ENCODE measurements at regions not wholly inside any gene's neighbourhood (a gene's known extent, or its start where the extent isn't known, plus 50 kb on each side); places are given as distances from the start of the nearest gene placed in this dataset.

DNA sequence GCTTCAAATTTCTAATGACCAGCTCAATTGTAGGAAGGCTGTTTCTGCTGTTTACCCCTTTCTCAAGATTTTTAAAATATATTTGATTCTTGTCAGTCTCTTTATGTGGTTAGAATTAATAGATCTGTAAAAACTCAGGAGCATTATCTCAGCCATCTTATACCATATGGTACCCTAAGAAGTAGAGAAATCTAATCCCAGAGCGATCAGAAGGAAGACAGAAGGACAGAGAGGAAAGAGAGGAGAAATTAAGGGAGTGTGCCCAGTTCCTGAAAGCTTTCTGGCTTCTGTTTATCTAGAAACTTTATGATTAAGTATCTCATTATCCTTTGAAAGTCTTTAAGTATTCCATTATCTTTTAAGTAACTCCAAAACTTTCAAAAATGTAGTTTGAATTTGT lies 152.1 kb upstream of the NAV3 start:
- DNase-seq (ENCODE audit: low spot score): no peak
- no peaks in the 10 kb centered on the region for H3K27me3 ChIP-seq
- no peak overlapping the region for H3K4me2 ChIP-seq
- H3K4me3 ChIP-seq: no peak overlapping the region
- no peaks in the 10 kb centered on the region for H3K9me3 ChIP-seq (ENCODE audit: low read depth)
- H4K20me1 ChIP-seq (ENCODE audit: insufficient read depth, poor library complexity, severe bottlenecking): no peaks in the 10 kb centered on the region
- no peaks in the 10 kb centered on the region for H3K9me2 ChIP-seq (replicated peaks; ENCODE audit: insufficient read depth)
- H3K79me2 ChIP-seq: no peaks in the 10 kb centered on the region
- TF ChIP-seq EZH2 (IDR thresholded peaks at IDR 0.05; ENCODE audit: borderline replicate concordance): no peak
- no peak overlapping the region for H2AFZ ChIP-seq
- no peaks in the 10 kb centered on the region for H3K36me3 ChIP-seq (replicated peaks; ENCODE audit: insufficient read depth, low read depth)
- no peak overlapping the region for H3K27ac ChIP-seq
- H3K4me1 ChIP-seq (ENCODE audit: insufficient read depth): no peaks in the 10 kb centered on the region
- 29% methylated on average over 1 of the region's 1 CpG for WGBS (ENCODE audit: low lambda C conversion rate, missing lambda C conversion rate)

DNA sequence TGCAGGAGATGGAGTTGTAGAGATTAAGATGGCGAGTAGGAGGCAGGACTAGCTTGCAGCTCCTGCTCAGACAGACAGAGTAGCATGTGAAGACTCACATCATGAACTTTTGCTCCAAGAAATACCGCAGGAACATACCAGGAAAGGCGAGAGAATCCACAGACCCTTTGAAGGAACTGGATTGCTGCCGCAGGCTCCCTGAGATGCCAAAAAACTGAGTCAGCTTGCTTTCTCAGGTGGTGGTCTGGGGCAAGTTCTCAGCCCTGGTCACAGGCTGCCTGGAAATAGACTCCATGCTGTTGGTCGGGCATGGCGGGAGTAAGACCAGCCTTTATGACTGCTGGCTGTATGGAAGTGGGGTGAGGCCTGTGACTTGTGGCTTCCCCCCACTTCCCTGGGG lies 163.6 kb upstream of the NAV3 start:
- no peaks in the 10 kb centered on the region for H3K36me3 ChIP-seq (replicated peaks; ENCODE audit: insufficient read depth, low read depth)
- TF ChIP-seq EZH2 (IDR thresholded peaks at IDR 0.05; ENCODE audit: borderline replicate concordance) (no peak), CTCF (IDR thresholded peaks at IDR 0.05; ENCODE audit: poor library complexity) (no peak), EZH2phosphoT487 (IDR thresholded peaks at IDR 0.05; ENCODE audit: low read depth, severe bottlenecking, unreplicated experiment) (no peak)
- H4K20me1 ChIP-seq (ENCODE audit: insufficient read depth, poor library complexity, severe bottlenecking): no peaks in the 10 kb centered on the region
- no peaks in the 10 kb centered on the region for H3K4me1 ChIP-seq (ENCODE audit: insufficient read depth)
- H3K9me2 ChIP-seq (replicated peaks; ENCODE audit: insufficient read depth): no peaks in the 10 kb centered on the region
- no peaks in the 10 kb centered on the region for H3K79me2 ChIP-seq
- 85% methylated on average over 6 of the region's 6 CpGs for WGBS (ENCODE audit: low lambda C conversion rate, missing lambda C conversion rate)
- H3K4me3 ChIP-seq: no peak overlapping the region
- H3K27ac ChIP-seq: no peak overlapping the region
- no peaks in the 10 kb centered on the region for H3K27me3 ChIP-seq
- no peak overlapping the region for H3K4me2 ChIP-seq
- no peaks in the 10 kb centered on the region for H3K9me3 ChIP-seq (ENCODE audit: low read depth)
- H2AFZ ChIP-seq: no peak overlapping the region
- no peak for DNase-seq (ENCODE audit: low spot score)

- Histone ChIP-seq H3K9me2 (replicated peaks; ENCODE audit: insufficient read depth) (no peaks in the 10 kb centered on the region), H4K20me1 (ENCODE audit: insufficient read depth, poor library complexity, severe bottlenecking) (no peaks in the 10 kb centered on the region), H3K4me2 (no peak overlapping the region), H3K27ac (no peak overlapping the region), H3K4me3 (no peak overlapping the region), H2AFZ (no peak overlapping the region), H3K36me3 (replicated peaks; ENCODE audit: insufficient read depth, low read depth) (no peaks in the 10 kb centered on the region), H3K79me2 (no peaks in the 10 kb centered on the region), H3K4me1 (ENCODE audit: insufficient read depth) (no peaks in the 10 kb centered on the region), H3K27me3 (no peaks in the 10 kb centered on the region), H3K9me3 (ENCODE audit: low read depth) (no peaks in the 10 kb centered on the region)
- DNase-seq (ENCODE audit: low spot score): no peak
- TF ChIP-seq EZH2phosphoT487 (IDR thresholded peaks at IDR 0.05; ENCODE audit: low read depth, severe bottlenecking, unreplicated experiment) (no peak), EZH2 (IDR thresholded peaks at IDR 0.05; ENCODE audit: borderline replicate concordance) (no peak), CTCF (IDR thresholded peaks at IDR 0.05; ENCODE audit: poor library complexity) (no peak)
Observed at GRCh38 chr12:77648716-77649115, 182.0 kb upstream of the NAV3 start.

DNA sequence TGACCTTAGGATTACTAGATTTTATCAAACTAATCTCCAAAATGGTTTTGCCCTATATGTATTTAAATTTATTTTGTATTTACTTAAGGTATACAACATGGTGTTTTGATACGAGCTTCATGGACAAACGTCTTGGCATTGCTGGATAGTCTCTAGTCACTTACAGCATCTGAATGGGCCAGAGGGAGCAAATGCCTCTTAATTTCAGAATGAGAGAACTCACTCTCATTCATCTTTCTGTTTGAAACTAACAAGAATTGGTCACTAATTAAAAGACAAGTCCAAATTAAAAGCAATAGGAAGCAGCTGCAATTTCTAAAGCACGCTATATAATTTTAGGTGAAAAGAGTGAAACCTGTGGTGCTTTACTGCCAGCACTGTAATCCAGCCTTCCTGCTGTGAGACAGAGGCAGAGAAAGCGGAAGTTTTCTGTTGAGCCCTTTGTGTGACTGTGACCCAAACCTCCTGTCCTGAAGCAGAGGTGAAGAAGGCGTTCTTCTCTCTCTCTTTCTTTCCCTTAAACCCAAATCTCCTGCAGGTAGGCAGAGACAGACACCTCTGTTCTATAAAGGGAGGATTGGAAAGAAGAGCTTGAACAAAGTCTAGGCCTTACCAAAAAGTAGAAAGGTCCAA lies 184.6 kb upstream of the NAV3 start:
- Histone ChIP-seq H3K9me2 (replicated peaks; ENCODE audit: insufficient read depth) (no peaks in the 10 kb centered on the region), H4K20me1 (ENCODE audit: insufficient read depth, poor library complexity, severe bottlenecking) (no peaks in the 10 kb centered on the region), H3K27me3 (no peaks in the 10 kb centered on the region), H3K36me3 (replicated peaks; ENCODE audit: insufficient read depth, low read depth) (no peaks in the 10 kb centered on the region), H3K27ac (no peak overlapping the region), H3K9me3 (ENCODE audit: low read depth) (no peaks in the 10 kb centered on the region), H2AFZ (no peak overlapping the region), H3K79me2 (no peaks in the 10 kb centered on the region), H3K4me1 (ENCODE audit: insufficient read depth) (no peaks in the 10 kb centered on the region), H3K4me2 (no peak overlapping the region), H3K4me3 (no peak overlapping the region)
- no peak for TF ChIP-seq EZH2 (IDR thresholded peaks at IDR 0.05; ENCODE audit: borderline replicate concordance)
- no peak for TF ChIP-seq EZH2phosphoT487 (IDR thresholded peaks at IDR 0.05; ENCODE audit: low read depth, severe bottlenecking, unreplicated experiment)
- TF ChIP-seq CTCF (IDR thresholded peaks at IDR 0.05; ENCODE audit: poor library complexity): no peak
- 72% methylated on average over 5 of the region's 5 CpGs for WGBS (ENCODE audit: low lambda C conversion rate, missing lambda C conversion rate)
- no peak for DNase-seq (ENCODE audit: low spot score)
